Psoas muscle (tissue), 7 donors: ENCODE measurements at regions not wholly inside any gene's neighbourhood (a gene's known extent, or its start where the extent isn't known, plus 50 kb on each side); places are given as distances from the start of the nearest gene placed in this dataset.

Source experiments
- ATAC-seq, 4 donors: fragments of 200-7000 bp; cut with Tn5 transposase; one replicate each; pipeline ENCODE4 v1.9.1; 2020; ENCODE audit warnings: moderate library complexity in 3 of 4, mild to moderate bottlenecking in 2 of 4
- DNase-seq, 2 donors: peaks; one replicate each; pipeline ENCODE4 v3.0.0-alpha.2; 2020
- H3K27ac ChIP-seq: fragments of 200-600 bp; one replicate; pipeline ENCODE4 v1.8.0; 2022
- H3K27me3 ChIP-seq, 3 donors: fragments of 200-600 bp in 1 of 3; one replicate each; pipeline versions ENCODE4 v1.6.1 to v1.8.0; 2013 to 2022; ENCODE audit warnings: low read length in 2 of 3, mild to moderate bottlenecking in 2 of 3, moderate library complexity in 1 of 3; ENCODE audit not compliant: insufficient read depth in 3 of 3
- H3K36me3 ChIP-seq, 2 donors: fragments of 200-600 bp in 1 of 2; one replicate each; pipeline versions ENCODE4 v1.6.1 to v1.8.0; 2013 to 2022; ENCODE audit warnings: low read depth in 1 of 2, mild to moderate bottlenecking in 1 of 2, moderate library complexity in 1 of 2; ENCODE audit not compliant: insufficient read depth in 1 of 2
- H3K4me1 ChIP-seq: fragments of 200-600 bp; one replicate; pipeline ENCODE4 v1.8.0; 2022
- H3K4me3 ChIP-seq: fragments of 200-600 bp; one replicate; pipeline ENCODE4 v1.8.0; 2022; ENCODE audit warnings: mild to moderate bottlenecking
- H3K9me3 ChIP-seq: fragments of 200-600 bp; one replicate; pipeline ENCODE4 v1.8.0; 2022
- WGBS, 3 donors: extraction: QIAGEN DNeasy Blood & Tissue Kit; methylation state at CpG; one replicate each; pipeline versions ENCODE4 v1.1.6 to v1.1.7; 2013; 5-methylcytosine and 5-hydroxymethylcytosine counted together
- intact Hi-C, 2 donors: fragments of 100-400 bp; cut with DNase I; formaldehyde crosslinking; loops; one replicate each; pipeline versions ENCODE4 v1.11.0 to v1.14.2; 2022
- TF ChIP-seq, protein P1 (sequence below): fragments of 200-600 bp; IDR thresholded peaks from one replicate; pipeline ENCODE4 v1.8.0; 2022; ENCODE audit warnings: antibody characterized with exemption
- donor health status: healthy with polysubstance abuse.
- donor health status: DM: no; HTN: no; CAD: no; lungs with moderate emphysema.
- donor health status: Bipolar disorder and iron deficiency.
- donor health status: healthy.
- donor health status: DM: yes; HTN: yes; CAD: no.
- donor health status: DM: no; HTN: no; CAD: no.
- donor health status: DM: yes; HTN: yes; CAD: no.

DNA sequence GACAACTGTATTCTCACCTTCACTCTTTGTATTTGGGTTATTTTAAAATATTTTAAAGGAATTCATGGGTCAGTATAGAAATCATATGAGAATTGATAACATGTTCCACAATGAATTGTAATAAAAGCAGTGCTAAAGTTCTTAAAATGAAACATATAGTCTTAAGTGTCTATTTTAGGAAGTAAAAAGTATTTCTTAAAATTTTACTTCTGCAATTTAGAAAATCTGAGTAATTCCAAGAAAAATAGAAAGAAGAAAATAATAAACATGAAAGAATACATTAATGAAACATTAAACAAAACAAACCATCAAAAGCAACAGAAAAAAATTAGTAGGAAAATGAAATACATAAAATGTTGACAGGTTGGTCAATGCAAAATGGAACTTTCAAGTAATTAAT, 332.4 kb downstream of the ETS1 start:
- Histone ChIP-seq H3K9me3 (no peaks in the 10 kb centered on the region), H3K27me3 (no peaks in the 10 kb centered on the region), H3K27ac (no peak overlapping the region), H3K4me1 (no peaks in the 10 kb centered on the region), H3K36me3 (no peaks in the 10 kb centered on the region), H3K4me3 (no peak overlapping the region)
- DNase-seq (no peak), ATAC-seq (no peak)
- intact Hi-C loops: no loop called here
- TF ChIP-seq, protein P1, sequence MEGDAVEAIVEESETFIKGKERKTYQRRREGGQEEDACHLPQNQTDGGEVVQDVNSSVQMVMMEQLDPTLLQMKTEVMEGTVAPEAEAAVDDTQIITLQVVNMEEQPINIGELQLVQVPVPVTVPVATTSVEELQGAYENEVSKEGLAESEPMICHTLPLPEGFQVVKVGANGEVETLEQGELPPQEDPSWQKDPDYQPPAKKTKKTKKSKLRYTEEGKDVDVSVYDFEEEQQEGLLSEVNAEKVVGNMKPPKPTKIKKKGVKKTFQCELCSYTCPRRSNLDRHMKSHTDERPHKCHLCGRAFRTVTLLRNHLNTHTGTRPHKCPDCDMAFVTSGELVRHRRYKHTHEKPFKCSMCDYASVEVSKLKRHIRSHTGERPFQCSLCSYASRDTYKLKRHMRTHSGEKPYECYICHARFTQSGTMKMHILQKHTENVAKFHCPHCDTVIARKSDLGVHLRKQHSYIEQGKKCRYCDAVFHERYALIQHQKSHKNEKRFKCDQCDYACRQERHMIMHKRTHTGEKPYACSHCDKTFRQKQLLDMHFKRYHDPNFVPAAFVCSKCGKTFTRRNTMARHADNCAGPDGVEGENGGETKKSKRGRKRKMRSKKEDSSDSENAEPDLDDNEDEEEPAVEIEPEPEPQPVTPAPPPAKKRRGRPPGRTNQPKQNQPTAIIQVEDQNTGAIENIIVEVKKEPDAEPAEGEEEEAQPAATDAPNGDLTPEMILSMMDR: no peak

DNA sequence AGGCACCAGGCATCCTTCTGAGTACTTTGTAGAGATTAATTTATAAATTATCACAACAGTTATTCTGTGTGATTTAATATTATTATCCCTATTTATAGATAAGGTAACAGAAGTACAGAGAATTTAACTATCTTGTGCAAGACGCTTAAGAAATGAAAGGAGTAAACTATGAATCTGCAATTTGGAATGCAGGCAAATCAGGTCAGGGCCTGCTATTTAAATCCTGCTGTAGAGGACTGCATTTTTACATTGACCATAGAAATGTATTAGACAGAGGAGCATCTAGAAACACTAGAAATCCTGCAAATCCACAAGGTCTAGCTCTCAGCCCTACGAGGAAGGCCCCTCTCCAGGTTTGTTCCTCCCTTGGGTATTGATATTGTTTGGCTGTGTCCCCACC, 336.2 kb downstream of the ETS1 start:
- TF ChIP-seq, protein P1: no peak
- no peak overlapping the region for H3K27ac ChIP-seq
- H3K4me3 ChIP-seq: no peak overlapping the region
- intact Hi-C loops: no loop called here
- DNase-seq (no peak), ATAC-seq (no peak)
- H3K9me3 ChIP-seq: no peaks in the 10 kb centered on the region
- WGBS, 3 donors: 69 to 82% (median 75%) methylated on average over 2 of the region's 2 CpGs
- peaks cover 0 to 5% (median 2%) of the 10 kb centered on the region in 3 donors for H3K27me3 ChIP-seq
- H3K36me3 ChIP-seq: no peaks in the 10 kb centered on the region
- H3K4me1 ChIP-seq: no peaks in the 10 kb centered on the region

DNA sequence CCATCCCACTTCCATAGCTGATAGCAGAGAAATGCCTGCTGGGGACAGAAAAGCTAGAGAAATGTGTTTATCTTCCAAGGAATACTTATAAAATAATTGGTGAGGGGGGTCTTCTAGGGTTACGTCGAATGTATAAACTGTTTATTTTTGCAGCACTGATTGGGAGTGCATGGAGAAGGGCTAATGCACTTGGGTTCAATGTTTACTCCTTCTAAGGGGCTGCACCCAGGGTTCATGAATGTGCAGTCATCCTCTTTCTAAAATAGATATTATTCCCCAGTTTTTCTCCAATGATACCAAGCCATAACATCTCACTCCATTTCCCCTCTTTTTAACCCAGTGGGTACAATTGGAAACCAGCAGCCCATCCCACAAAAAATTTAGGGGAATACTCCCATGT, 336.9 kb downstream of the ETS1 start:
- Histone ChIP-seq H3K4me3 (no peak overlapping the region), H3K36me3 (no peaks in the 10 kb centered on the region), H3K4me1 (no peaks in the 10 kb centered on the region), H3K9me3 (no peaks in the 10 kb centered on the region), H3K27me3 (peaks cover 0 to 5% (median 2%) of the 10 kb centered on the region in 3 donors), H3K27ac (no peak overlapping the region)
- ATAC-seq: no peak
- DNase-seq: no peak
- TF ChIP-seq, protein P1: no peak
- intact Hi-C loops: no loop called here
- WGBS, 3 donors: 93 to 96% (median 94%) methylated on average over 2 of the region's 2 CpGs

DNA sequence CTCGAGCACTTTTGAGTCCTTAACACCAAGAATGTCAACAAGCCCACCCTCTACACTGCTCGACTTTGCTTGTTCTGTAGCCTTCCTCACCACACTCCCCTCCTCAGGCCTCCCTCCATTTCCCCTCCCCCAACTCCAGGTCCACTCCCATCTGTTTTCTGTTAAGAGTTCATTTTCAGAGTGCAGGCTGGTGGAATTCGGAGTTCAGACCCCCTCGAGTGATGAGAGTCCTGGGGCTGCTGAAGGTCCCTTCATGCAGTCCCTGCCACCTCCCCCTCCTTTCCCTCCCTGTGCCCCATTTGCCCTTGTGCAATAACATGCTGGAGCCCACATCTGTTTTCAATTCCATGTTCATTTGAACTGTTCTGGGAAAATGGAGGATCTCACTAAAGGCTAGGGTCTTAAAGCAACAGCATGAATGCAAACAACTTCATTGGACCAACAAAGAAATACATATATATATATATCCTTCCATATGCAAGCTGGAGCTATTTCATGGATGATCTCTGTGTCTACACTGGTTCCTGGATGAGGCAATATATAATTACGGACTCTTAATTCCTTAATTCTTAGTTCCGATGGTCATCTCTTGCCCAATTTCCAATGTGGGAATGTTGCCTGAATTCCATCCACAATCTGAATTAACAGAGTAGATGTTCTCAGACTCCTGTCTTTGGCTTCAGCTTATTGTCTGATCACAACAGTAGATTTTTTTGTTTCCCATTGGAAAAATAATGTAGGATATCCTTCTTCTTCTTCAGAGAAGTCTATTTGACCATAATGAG, 340.4 kb downstream of the ETS1 start:
- TF ChIP-seq, protein P1: no peak
- Histone ChIP-seq H3K27me3 (peaks cover 0 to 6% (median 5%) of the 10 kb centered on the region in 3 donors), H3K4me1 (no peaks in the 10 kb centered on the region), H3K4me3 (no peak overlapping the region), H3K27ac (no peak overlapping the region), H3K36me3 (no peaks in the 10 kb centered on the region), H3K9me3 (no peaks in the 10 kb centered on the region)
- peak in 1 of 2 donors; percentile 21 for DNase-seq
- ATAC-seq: peak in 2 of 4 donors; percentile 36 to 47
- intact Hi-C loops: no loop called here
- 45 to 52% (median 49%) methylated on average over 6 of the region's 6 CpGs for WGBS, 3 donors

DNA sequence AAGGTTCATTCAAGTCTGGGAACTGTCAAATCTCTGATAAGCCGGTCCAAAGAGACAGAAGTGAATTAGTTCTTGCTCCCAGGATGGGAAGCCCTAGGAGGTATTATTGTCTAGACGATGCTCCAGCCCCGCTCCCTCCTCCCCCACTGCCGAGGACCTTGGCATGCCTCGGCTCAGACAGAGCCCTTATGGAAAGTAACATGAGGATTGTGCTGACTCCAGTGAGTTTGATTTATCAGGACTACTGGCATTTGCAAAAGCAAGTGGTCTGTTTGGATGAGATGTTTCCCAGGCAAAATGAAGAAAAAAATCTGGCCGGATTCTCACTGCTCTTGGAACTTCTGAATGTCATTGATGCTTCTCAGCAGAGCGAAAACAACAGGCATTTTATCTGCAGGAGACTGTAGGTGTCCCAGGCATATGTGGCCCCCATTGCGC, 341.0 kb downstream of the ETS1 start:
- 41 to 45% (median 43%) methylated on average over 8 of the region's 8 CpGs for WGBS, 3 donors
- H3K4me1 ChIP-seq: no peaks in the 10 kb centered on the region
- no peaks in the 10 kb centered on the region for H3K36me3 ChIP-seq
- H3K9me3 ChIP-seq: no peaks in the 10 kb centered on the region
- peaks cover 0 to 6% (median 5%) of the 10 kb centered on the region in 3 donors for H3K27me3 ChIP-seq
- no peak overlapping the region for H3K27ac ChIP-seq
- TF ChIP-seq, protein P1: no peak
- intact Hi-C loops: no loop called here
- DNase-seq (no peak), ATAC-seq (peak in 3 of 4 donors; percentile 19 to 33 (median 26))
- H3K4me3 ChIP-seq: no peak overlapping the region
